ENCODE measurements at regions not wholly inside any gene's neighbourhood (a gene's known extent, or its start where the extent isn't known, plus 50 kb on each side); places are given as distances from the start of the nearest gene placed in this dataset.

GRCh38 chr4:89483833-89484232 is 176.2 kb upstream of the GPRIN3 start:
- TF ChIP-seq SP1 (IDR thresholded peaks at IDR 0.05) (no peak), ZNF384 (IDR thresholded peaks at IDR 0.05) (no peak), NFRKB (IDR thresholded peaks at IDR 0.05) (no peak), BHLHE40 (IDR thresholded peaks at IDR 0.05; ENCODE audit: borderline replicate concordance) (no peak), CTBP1 (IDR thresholded peaks at IDR 0.05; ENCODE audit: borderline replicate concordance) (no peak), LEF1 (IDR thresholded peaks at IDR 0.05; ENCODE audit: borderline replicate concordance) (no peak), ELF4 (IDR thresholded peaks at IDR 0.05) (no peak), L3MBTL2 (conservative IDR thresholded peaks at IDR 0.05) (no peak), SUZ12 (IDR thresholded peaks at IDR 0.05) (no peak), TARDBP (IDR thresholded peaks at IDR 0.05) (no peak), FOXA1 (IDR thresholded peaks at IDR 0.05) (no peak), FOXM1 (IDR thresholded peaks at IDR 0.05; ENCODE audit: borderline replicate concordance) (no peak), FOXK2 (IDR thresholded peaks at IDR 0.05) (no peak)
